Glutamatergic neuron (in vitro differentiated cells): ENCODE measurements at regions not wholly inside any gene's neighbourhood (a gene's known extent, or its start where the extent isn't known, plus 50 kb on each side); places are given as distances from the start of the nearest gene placed in this dataset.
"Not testable (repeated sequence)": the region's sequence is repeated elsewhere in the genome, so short reads cannot be mapped to it uniquely, and the experiment has no call there.

Source experiments
- DNase-seq: peaks from one replicate; pipeline ENCODE4 v3.0.0; 2022
- H3K27ac Mint-ChIP-seq: one replicate; pipeline ENCODE4 v1.8.0; 2020; ENCODE audit warnings: mild to moderate bottlenecking, mixed read lengths, inconsistent platforms; ENCODE audit not compliant: unreplicated experiment
- H3K27me3 Mint-ChIP-seq: one replicate; pipeline ENCODE4 v1.8.0; 2020; ENCODE audit warnings: mild to moderate bottlenecking, moderate library complexity, mixed read lengths, inconsistent platforms; ENCODE audit not compliant: unreplicated experiment
- H3K36me3 Mint-ChIP-seq: one replicate; pipeline ENCODE4 v1.8.0; 2020; ENCODE audit warnings: mild to moderate bottlenecking, mixed read lengths, inconsistent platforms; ENCODE audit not compliant: unreplicated experiment
- H3K4me1 Mint-ChIP-seq: one replicate; pipeline ENCODE4 v1.8.0; 2020; ENCODE audit warnings: mild to moderate bottlenecking, low read depth, mixed read lengths, inconsistent platforms; ENCODE audit not compliant: unreplicated experiment
- H3K4me3 Mint-ChIP-seq: one replicate; pipeline ENCODE4 v1.8.0; 2020; ENCODE audit warnings: mild to moderate bottlenecking, mixed read lengths, inconsistent platforms; ENCODE audit not compliant: unreplicated experiment
- H3K9me3 Mint-ChIP-seq: one replicate; pipeline ENCODE4 v1.8.0; 2020; ENCODE audit warnings: mild to moderate bottlenecking, moderate library complexity, mixed read lengths, inconsistent platforms; ENCODE audit not compliant: unreplicated experiment
- TF ChIP-seq, protein P1 (sequence below): fragments of 200-600 bp; sonication (generic); IDR thresholded peaks from one replicate; pipeline ENCODE4 v1.5.0; 2021; ENCODE audit not compliant: partially characterized antibody, unreplicated experiment

DNA sequence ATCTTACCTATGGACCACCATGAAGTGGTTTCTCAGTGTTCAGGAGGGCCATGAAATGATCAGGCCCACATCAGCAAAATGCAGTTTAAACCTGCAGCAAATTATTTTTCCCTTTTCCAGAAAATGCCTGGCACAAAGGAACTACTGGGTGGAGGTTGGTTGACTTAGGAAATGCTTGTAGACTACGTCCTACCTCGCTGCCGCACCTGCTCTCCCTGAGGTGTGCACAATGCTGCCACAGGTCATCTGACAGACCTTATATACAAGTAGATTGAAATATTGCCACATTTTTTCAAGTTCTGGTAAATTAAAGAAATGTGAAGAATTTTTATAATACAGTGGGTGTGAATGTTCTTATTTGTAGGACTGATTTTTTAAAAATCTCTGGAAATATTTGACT is 166.7 kb upstream of the PDE4B start:
- no peak overlapping the region for H3K27ac Mint-ChIP-seq
- no peak overlapping the region for H3K4me3 Mint-ChIP-seq
- no peak for DNase-seq
- TF ChIP-seq, protein P1, sequence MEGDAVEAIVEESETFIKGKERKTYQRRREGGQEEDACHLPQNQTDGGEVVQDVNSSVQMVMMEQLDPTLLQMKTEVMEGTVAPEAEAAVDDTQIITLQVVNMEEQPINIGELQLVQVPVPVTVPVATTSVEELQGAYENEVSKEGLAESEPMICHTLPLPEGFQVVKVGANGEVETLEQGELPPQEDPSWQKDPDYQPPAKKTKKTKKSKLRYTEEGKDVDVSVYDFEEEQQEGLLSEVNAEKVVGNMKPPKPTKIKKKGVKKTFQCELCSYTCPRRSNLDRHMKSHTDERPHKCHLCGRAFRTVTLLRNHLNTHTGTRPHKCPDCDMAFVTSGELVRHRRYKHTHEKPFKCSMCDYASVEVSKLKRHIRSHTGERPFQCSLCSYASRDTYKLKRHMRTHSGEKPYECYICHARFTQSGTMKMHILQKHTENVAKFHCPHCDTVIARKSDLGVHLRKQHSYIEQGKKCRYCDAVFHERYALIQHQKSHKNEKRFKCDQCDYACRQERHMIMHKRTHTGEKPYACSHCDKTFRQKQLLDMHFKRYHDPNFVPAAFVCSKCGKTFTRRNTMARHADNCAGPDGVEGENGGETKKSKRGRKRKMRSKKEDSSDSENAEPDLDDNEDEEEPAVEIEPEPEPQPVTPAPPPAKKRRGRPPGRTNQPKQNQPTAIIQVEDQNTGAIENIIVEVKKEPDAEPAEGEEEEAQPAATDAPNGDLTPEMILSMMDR, result no peak
- peaks cover 10% of the 10 kb centered on the region for H3K4me1 Mint-ChIP-seq
- H3K27me3 Mint-ChIP-seq, result peaks cover 2% of the 10 kb centered on the region
- H3K9me3 Mint-ChIP-seq, result no peaks in the 10 kb centered on the region
- no peaks in the 10 kb centered on the region for H3K36me3 Mint-ChIP-seq

DNA sequence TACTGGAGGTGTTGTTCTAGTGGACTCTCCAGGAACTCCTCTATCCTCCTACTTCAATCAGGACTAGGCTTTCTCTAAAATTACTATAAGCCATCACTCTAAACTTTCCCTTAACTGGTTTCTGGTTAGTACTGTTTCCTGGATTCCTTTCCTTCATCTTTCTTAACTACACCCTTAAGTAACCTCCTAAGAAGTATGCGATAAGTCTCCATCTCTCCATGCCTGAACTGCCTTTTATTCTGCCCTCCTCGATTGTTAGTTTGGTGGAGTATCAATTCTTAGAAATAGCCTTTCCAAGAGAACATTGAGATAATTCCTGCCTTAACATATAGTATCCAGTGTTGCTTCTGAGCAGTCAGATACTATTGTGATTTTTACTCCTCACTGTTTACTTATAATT is 162.9 kb upstream of the PDE4B start:
- H3K4me1 Mint-ChIP-seq, result peaks cover 12% of the 10 kb centered on the region
- no peaks in the 10 kb centered on the region for H3K36me3 Mint-ChIP-seq
- no peak overlapping the region for H3K27ac Mint-ChIP-seq

DNA sequence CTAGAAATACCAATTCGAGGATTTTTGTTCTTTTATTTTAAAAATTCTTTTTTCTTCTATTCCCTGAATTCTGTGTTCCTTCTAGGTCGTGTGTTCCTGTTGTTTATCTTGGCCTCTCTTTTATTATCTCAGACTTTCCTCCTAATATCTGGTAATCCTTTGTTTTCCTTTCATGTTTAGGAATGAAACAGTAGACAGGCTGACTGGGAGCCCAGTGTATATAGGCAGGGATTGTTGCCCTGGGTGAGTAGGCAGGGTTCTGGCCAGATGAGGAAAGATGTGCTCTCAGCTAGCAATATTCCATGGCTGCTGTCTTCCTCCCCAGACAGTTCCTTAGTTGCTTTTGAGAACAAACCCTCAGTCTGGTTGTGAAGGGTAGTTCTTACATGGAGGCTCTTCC is 161.8 kb upstream of the PDE4B start:
- Mint-ChIP-seq H3K4me1 (peaks cover 12% of the 10 kb centered on the region), H3K36me3 (no peaks in the 10 kb centered on the region), H3K27me3 (peaks cover 2% of the 10 kb centered on the region), H3K9me3 (no peaks in the 10 kb centered on the region), H3K27ac (no peak overlapping the region), H3K4me3 (no peak overlapping the region)
- no peak for DNase-seq
- TF ChIP-seq, protein P1, result no peak

More for the DNA sequence above, 162.9 kb upstream of the PDE4B start:
- Mint-ChIP-seq H3K9me3 (no peaks in the 10 kb centered on the region), H3K27me3 (peaks cover 2% of the 10 kb centered on the region), H3K4me3 (no peak overlapping the region)
- DNase-seq, result no peak
- TF ChIP-seq, protein P1, result no peak

DNA sequence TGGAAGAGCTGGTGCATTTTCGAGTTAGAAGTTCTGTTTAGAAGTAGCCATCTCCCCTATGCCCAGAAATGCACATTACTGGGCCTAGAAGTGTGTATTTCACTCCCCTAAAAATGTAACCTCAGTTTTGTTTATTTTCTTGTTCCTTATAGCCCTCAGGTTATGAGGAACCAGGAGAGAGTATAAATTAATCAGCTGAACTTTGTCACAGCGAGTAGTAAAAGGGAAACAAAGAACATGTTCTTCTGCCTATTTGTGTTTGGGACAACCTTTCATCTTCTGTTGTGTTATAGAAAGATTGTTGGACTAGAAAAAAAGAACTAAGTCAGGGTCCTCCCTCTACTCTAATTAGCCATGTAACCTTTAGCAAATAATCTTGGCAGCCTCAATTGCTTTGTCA is 160.5 kb upstream of the PDE4B start:
- H3K36me3 Mint-ChIP-seq, result no peaks in the 10 kb centered on the region
- no peak overlapping the region for H3K4me3 Mint-ChIP-seq
- peaks cover 2% of the 10 kb centered on the region for H3K27me3 Mint-ChIP-seq
- no peak overlapping the region for H3K27ac Mint-ChIP-seq
- H3K4me1 Mint-ChIP-seq, result peaks cover 12% of the 10 kb centered on the region
- no peaks in the 10 kb centered on the region for H3K9me3 Mint-ChIP-seq
- no peak for DNase-seq
- TF ChIP-seq, protein P1, result no peak

DNA sequence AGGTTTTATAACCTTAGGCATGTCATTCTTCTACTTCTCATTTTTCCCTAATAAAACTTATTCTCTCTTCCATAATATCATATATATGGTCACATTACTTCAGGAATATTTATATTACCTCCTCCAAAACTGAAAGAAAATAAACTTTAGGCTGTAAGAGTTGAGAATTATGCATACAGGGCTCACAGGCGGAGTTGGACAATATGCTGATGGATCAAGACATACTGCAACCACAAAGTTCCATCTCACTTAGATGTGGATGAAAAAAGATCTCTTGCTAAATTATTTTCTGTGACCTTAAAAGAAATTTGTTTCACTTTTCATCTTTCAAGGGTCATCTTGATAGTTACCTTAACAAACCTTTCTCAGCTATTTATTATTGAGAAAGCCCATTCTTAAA is 152.6 kb upstream of the PDE4B start:
- peaks cover 2% of the 10 kb centered on the region for H3K9me3 Mint-ChIP-seq
- no peaks in the 10 kb centered on the region for H3K27me3 Mint-ChIP-seq
- H3K27ac Mint-ChIP-seq, result no peak overlapping the region
- TF ChIP-seq, protein P1, result no peak
- no peak for DNase-seq
- no peaks in the 10 kb centered on the region for H3K4me1 Mint-ChIP-seq
- H3K4me3 Mint-ChIP-seq, result no peak overlapping the region
- H3K36me3 Mint-ChIP-seq, result no peaks in the 10 kb centered on the region

DNA sequence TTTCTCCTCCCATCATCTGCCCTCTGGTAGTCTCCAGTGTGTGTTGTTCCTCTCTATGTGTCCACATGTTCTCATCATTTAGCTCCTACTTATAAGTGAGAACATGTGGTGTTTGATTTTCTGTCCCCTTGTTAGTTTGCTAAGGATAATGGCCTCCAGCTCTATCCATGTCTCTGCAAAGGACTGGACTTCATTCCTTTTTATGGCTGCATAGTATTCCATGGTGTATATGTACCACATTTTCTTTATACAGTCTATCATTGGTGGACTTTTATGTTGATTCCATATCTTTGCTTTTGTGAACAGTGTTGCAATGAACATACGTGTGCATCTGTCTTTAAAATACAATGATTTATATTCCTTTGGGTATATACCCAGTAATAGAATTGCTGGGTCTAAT is 143.5 kb upstream of the PDE4B start:
- H3K36me3 Mint-ChIP-seq, result peaks cover 18% of the 10 kb centered on the region
- DNase-seq, H3K4me1 Mint-ChIP-seq, H3K27me3 Mint-ChIP-seq, H3K4me3 Mint-ChIP-seq, H3K27ac Mint-ChIP-seq: not testable (repeated sequence)
- H3K9me3 Mint-ChIP-seq, result peaks cover 16% of the 10 kb centered on the region
